Karpas-422 (cell line): ENCODE measurements at regions not wholly inside any gene's neighbourhood (a gene's known extent, or its start where the extent isn't known, plus 50 kb on each side); places are given as distances from the start of the nearest gene placed in this dataset.
"Not testable (repeated sequence)": the region's sequence is repeated elsewhere in the genome, so short reads cannot be mapped to it uniquely, and the experiment has no call there.

Experiments used
- DNase-seq: peaks from one replicate; pipeline ENCODE4 v3.0.0-alpha.2; 2015
- H2AFZ ChIP-seq: fragments of 200-600 bp; sonication (generic); 2 replicates; pipeline ENCODE4 v1.6.1; 2014; ENCODE audit warnings: antibody characterized with exemption, low read length, mixed read lengths
- H3K27ac ChIP-seq: fragments of 200-600 bp; sonication (generic); 2 replicates; pipeline ENCODE4 v1.5.1; 2014; ENCODE audit warnings: mild to moderate bottlenecking, low read length, moderate library complexity
- H3K27me3 ChIP-seq: fragments of 200-600 bp; sonication (generic); 2 replicates; pipeline ENCODE4 v1.6.1; 2014; ENCODE audit warnings: low read length, mixed read lengths
- H3K36me3 ChIP-seq: fragments of 200-600 bp; sonication (generic); 2 replicates; pipeline ENCODE4 v1.6.1; 2014; ENCODE audit warnings: low read length, mixed read lengths; ENCODE audit not compliant: insufficient read depth
- H3K4me1 ChIP-seq: fragments of 200-600 bp; sonication (generic); 2 replicates; pipeline ENCODE4 v1.6.1; 2014; ENCODE audit warnings: mild to moderate bottlenecking, low read length, mixed read lengths
- H3K4me2 ChIP-seq: fragments of 200-600 bp; sonication (generic); 2 replicates; pipeline ENCODE4 v1.6.1; 2014; ENCODE audit warnings: low read length, low read depth, mild to moderate bottlenecking; ENCODE audit not compliant: poor library complexity, severe bottlenecking
- H3K4me3 ChIP-seq: fragments of 200-600 bp; sonication (generic); 2 replicates; pipeline ENCODE4 v1.5.1; 2014; ENCODE audit warnings: mild to moderate bottlenecking, antibody characterized with exemption, low read length, mixed read lengths
- H3K79me2 ChIP-seq: fragments of 200-600 bp; sonication (generic); 2 replicates; pipeline ENCODE4 v1.6.1; 2014; ENCODE audit warnings: mild to moderate bottlenecking, low read length, mixed read lengths
- H3K9ac ChIP-seq: fragments of 200-600 bp; sonication (generic); 2 replicates; pipeline ENCODE4 v1.6.0; 2014; ENCODE audit warnings: low read length
- H3K9me2 ChIP-seq: fragments of 200-600 bp; sonication (generic), shearing (Covaris generic); replicated peaks from 2 replicates; pipeline ENCODE4 v1.6.0; 2014; ENCODE audit warnings: mild to moderate bottlenecking, low read length, moderate library complexity; ENCODE audit not compliant: insufficient read depth
- H3K9me3 ChIP-seq: fragments of 300-700, 200-600 bp; sonication (generic); 2 replicates; pipeline ENCODE4 v1.6.1; 2014; ENCODE audit warnings: low read length, mixed read lengths
- H4K20me1 ChIP-seq: fragments of 200-600 bp; sonication (generic); 2 replicates; pipeline ENCODE4 v1.6.1; 2014; ENCODE audit warnings: mild to moderate bottlenecking, antibody characterized with exemption, low read length, low read depth; ENCODE audit not compliant: insufficient read depth

GRCh38 chrX:109036624-109037023 lies 300.3 kb upstream of the IRS4 start:
- no peak overlapping the region for H2AFZ ChIP-seq
- no peaks in the 10 kb centered on the region; the same call in none of the 2 replicates for H3K9me3 ChIP-seq
- H3K36me3 ChIP-seq, result no peaks in the 10 kb centered on the region
- DNase-seq, result no peak
- H3K79me2 ChIP-seq, result no peaks in the 10 kb centered on the region
- no peak overlapping the region for H3K9ac ChIP-seq
- H3K9me2 ChIP-seq, result no peaks in the 10 kb centered on the region
- no peaks in the 10 kb centered on the region for H3K4me1 ChIP-seq
- H4K20me1 ChIP-seq, result no peaks in the 10 kb centered on the region
- H3K4me3 ChIP-seq, result no peak overlapping the region
- H3K27me3 ChIP-seq, result no peaks in the 10 kb centered on the region
- H3K27ac ChIP-seq, result no peak overlapping the region
- no peak overlapping the region for H3K4me2 ChIP-seq

GRCh38 chrX:108993909-108994308 lies 257.5 kb upstream of the IRS4 start:
- H4K20me1 ChIP-seq, result no peaks in the 10 kb centered on the region
- H3K27ac ChIP-seq, result no peak overlapping the region
- H3K36me3 ChIP-seq, result no peaks in the 10 kb centered on the region
- no peak overlapping the region for H2AFZ ChIP-seq
- H3K9me3 ChIP-seq, result no peaks in the 10 kb centered on the region
- H3K27me3 ChIP-seq, result no peaks in the 10 kb centered on the region
- H3K79me2 ChIP-seq, result no peaks in the 10 kb centered on the region
- DNase-seq, result no peak
- no peaks in the 10 kb centered on the region for H3K4me1 ChIP-seq
- H3K9ac ChIP-seq, result no peak overlapping the region
- H3K9me2 ChIP-seq, result no peaks in the 10 kb centered on the region; the same call in none of the 2 replicates
- H3K4me2 ChIP-seq, result no peak overlapping the region
- no peak overlapping the region for H3K4me3 ChIP-seq

DNA sequence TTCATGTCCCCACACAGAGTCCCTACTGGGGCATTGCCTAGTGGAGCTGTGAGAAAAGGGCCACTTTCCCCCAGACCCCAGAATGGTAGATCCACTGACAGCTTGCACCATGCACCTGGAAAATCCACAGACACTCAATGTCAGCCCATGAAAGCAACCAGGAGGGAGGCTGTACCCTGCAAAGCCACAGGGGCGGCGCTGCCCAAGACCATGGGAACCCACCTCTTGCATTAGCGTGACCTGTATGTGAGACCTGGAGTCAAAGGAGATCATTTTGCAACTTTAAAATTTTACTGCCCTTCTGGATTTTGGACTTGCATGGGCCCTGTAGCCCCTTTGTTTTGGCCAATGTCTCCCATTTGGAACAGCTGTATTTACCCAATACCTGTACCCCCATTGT lies 236.5 kb upstream of the IRS4 start:
- not testable (repeated sequence) for DNase-seq, H3K79me2 ChIP-seq, H3K9me3 ChIP-seq, H3K4me1 ChIP-seq, H3K4me2 ChIP-seq, H3K27ac ChIP-seq, H4K20me1 ChIP-seq, H3K27me3 ChIP-seq, H2AFZ ChIP-seq, H3K9me2 ChIP-seq, H3K36me3 ChIP-seq, H3K9ac ChIP-seq, H3K4me3 ChIP-seq

- Histone ChIP-seq H3K27ac (no peak overlapping the region), H3K36me3 (no peaks in the 10 kb centered on the region), H3K4me1 (no peaks in the 10 kb centered on the region), H3K4me2 (no peak overlapping the region), H3K27me3 (no peaks in the 10 kb centered on the region), H3K9ac (no peak overlapping the region), H4K20me1 (no peaks in the 10 kb centered on the region), H3K79me2 (no peaks in the 10 kb centered on the region), H2AFZ (no peak overlapping the region), H3K4me3 (no peak overlapping the region), H3K9me3 (no peaks in the 10 kb centered on the region), H3K9me2 (no peaks in the 10 kb centered on the region)
- no peak for DNase-seq
These were observed 210.8 kb upstream of the IRS4 start for GRCh38 chrX:108947205-108947604.

- Histone ChIP-seq H3K4me2 (no peak overlapping the region), H3K9me3 (no peaks in the 10 kb centered on the region), H4K20me1 (no peaks in the 10 kb centered on the region), H3K27me3 (no peaks in the 10 kb centered on the region), H3K27ac (no peak overlapping the region), H3K9ac (no peak overlapping the region), H3K9me2 (no peaks in the 10 kb centered on the region), H2AFZ (no peak overlapping the region), H3K36me3 (no peaks in the 10 kb centered on the region), H3K4me3 (no peak overlapping the region), H3K4me1 (no peaks in the 10 kb centered on the region), H3K79me2 (no peaks in the 10 kb centered on the region)
- DNase-seq, result no peak
These were observed 210.2 kb upstream of the IRS4 start for GRCh38 chrX:108946531-108946930.

GRCh38 chrX:108945883-108946523 lies 209.6 kb upstream of the IRS4 start:
- no peaks in the 10 kb centered on the region for H3K9me2 ChIP-seq
- H3K36me3 ChIP-seq, result no peaks in the 10 kb centered on the region
- no peak overlapping the region for H2AFZ ChIP-seq
- no peaks in the 10 kb centered on the region for H3K4me1 ChIP-seq
- no peaks in the 10 kb centered on the region for H4K20me1 ChIP-seq
- H3K27me3 ChIP-seq, result no peaks in the 10 kb centered on the region
- H3K27ac ChIP-seq, result no peak overlapping the region
- no peaks in the 10 kb centered on the region for H3K9me3 ChIP-seq
- H3K4me2 ChIP-seq, result no peak overlapping the region
- no peak for DNase-seq
- no peaks in the 10 kb centered on the region for H3K79me2 ChIP-seq
- H3K4me3 ChIP-seq, result no peak overlapping the region
- no peak overlapping the region for H3K9ac ChIP-seq

GRCh38 chrX:108914791-108915190 lies 178.4 kb upstream of the IRS4 start:
- Histone ChIP-seq H3K27ac (no peak overlapping the region), H4K20me1 (no peaks in the 10 kb centered on the region), H3K36me3 (no peaks in the 10 kb centered on the region), H3K4me3 (no peak overlapping the region), H3K9me2 (no peaks in the 10 kb centered on the region), H3K9me3 (no peaks in the 10 kb centered on the region), H3K27me3 (no peaks in the 10 kb centered on the region), H3K9ac (no peak overlapping the region), H3K4me1 (no peaks in the 10 kb centered on the region), H3K4me2 (no peak overlapping the region), H3K79me2 (no peaks in the 10 kb centered on the region), H2AFZ (no peak overlapping the region)
- no peak for DNase-seq

DNA sequence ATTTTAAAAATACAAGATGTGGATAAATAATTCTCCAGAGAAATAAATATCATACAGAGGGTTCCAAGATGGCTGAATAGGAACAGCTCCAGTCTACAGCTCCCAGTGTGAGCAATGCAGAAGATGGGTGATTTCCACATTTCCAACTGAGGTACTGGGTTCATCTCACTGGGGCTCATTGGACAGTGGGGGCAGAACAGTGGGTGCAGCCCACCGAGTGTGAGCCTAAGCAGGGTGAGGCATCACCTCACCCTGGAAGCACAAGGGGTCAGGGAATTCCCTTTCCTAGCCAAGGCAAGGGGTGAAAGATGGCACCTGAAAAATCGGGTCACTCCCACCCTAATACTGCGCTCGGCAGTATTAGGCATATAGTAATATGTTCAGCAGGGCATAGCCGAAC lies 167.5 kb upstream of the IRS4 start:
- H2AFZ ChIP-seq, H3K36me3 ChIP-seq, H3K4me2 ChIP-seq, DNase-seq, H3K9ac ChIP-seq, H4K20me1 ChIP-seq, H3K79me2 ChIP-seq, H3K4me3 ChIP-seq, H3K27me3 ChIP-seq, H3K4me1 ChIP-seq, H3K27ac ChIP-seq, H3K9me2 ChIP-seq, H3K9me3 ChIP-seq: not testable (repeated sequence)

GRCh38 chrX:108900333-108900732 lies 164.0 kb upstream of the IRS4 start:
- Histone ChIP-seq H4K20me1 (no peaks in the 10 kb centered on the region), H3K27ac (no peak overlapping the region), H3K9me3 (peaks cover 4% of the 10 kb centered on the region), H3K79me2 (no peaks in the 10 kb centered on the region), H3K4me2 (no peak overlapping the region), H2AFZ (no peak overlapping the region), H3K27me3 (no peaks in the 10 kb centered on the region), H3K9ac (no peak overlapping the region), H3K4me1 (no peaks in the 10 kb centered on the region), H3K9me2 (no peaks in the 10 kb centered on the region), H3K36me3 (no peaks in the 10 kb centered on the region), H3K4me3 (no peak overlapping the region)
- DNase-seq, result no peak
